Activated CD4-positive, CD25-positive, alpha-beta regulatory T cell treated with anti-CD3 and anti-CD28 coated beads, Interleukin-2, amount 50 U/mL, for 72 hours (primary cell): ENCODE measurements at regions not wholly inside any gene's neighbourhood (a gene's known extent, or its start where the extent isn't known, plus 50 kb on each side); places are given as distances from the start of the nearest gene placed in this dataset.
"Not testable (repeated sequence)": the region's sequence is repeated elsewhere in the genome, so short reads cannot be mapped to it uniquely, and the experiment has no call there.

ENCODE experiments used
- DNase-seq: peaks from one replicate; pipeline ENCODE4 v3.0.0; 2021

GRCh38 chr10:64039198-64039597 is 518.0 kb downstream of the REEP3 start:
- no peak for DNase-seq

DNA sequence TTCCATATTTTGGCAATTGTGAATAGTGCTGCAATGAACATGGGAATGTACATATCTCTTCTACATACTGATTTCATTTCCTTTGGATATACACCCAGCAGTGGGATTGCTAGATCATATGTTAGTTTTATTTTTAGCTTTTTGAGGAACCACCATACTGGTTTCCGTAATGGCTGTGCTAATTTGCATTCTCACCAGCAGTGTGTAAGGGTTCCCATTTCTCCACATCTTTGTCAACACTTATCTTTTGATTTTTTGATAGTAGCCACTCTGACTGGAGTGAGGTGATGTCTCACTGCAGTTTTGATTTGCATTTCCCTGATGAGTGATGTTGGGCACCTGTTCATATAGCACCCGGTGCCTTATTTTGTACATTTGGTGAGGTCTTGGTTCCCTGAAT is 519.6 kb downstream of the REEP3 start:
- no peak for DNase-seq

DNA sequence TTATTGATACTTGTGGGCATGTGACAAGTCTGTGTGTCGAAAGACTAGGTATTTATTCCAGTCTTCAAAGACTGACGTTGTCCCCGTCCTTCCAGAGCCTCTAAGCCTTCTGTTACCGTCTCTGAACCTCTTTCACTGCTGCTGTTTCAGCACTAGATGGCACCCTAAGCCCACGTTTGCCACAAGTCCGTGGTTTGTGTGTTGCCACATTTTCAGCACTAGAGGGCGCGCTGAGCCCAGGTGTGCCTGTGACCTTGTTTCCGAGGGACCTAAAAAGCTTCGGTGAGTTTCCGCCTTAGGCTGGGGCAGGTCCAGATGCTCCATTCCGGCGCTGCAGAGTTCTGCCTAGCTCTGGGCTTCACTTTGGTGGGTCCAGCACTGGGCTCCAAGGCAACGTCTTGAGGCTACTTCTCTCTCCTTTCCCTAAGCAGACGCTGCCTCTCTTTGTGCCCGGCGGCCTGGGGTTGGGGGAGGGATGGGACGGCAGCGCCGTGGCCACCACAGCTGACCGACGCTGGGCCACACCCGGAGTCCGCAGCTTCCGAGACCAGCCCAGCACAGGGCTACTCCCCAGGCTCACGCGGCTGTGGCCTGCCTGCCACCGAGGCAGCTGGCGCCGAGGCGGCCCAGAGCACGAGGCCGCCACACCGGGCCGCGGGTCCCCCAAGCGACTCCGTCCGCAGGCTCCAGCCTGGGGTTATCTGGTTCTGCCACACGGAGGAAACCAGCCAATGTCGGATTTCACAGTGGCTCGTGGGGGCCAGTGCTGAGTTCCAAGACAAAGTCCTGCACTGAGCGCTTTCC is 520.2 kb downstream of the REEP3 start:
- peak; percentile 74 for DNase-seq

DNA sequence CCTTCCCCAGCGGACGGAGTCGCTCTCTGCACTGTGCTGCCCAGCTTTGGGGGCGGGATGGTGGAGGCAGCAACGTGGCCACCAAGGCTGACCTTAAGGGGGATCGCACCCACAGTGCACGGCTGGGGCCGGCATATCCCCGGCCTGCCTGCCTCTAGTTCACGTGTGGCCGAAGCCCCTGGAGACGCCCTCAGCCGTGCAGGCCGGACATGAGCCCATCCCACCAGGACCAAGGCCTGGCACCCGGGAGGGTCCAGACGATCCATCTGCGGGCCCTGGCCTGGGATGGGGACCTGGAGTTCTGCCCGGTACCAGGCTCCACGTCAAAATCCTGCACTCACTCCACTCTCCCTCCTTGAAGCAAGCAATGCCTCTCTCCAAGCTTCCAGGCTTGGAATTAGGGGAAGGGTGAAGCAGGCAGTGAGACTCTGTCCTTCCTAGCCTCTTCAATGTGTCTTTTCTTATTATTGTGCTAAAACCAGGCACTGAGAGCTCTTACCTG is 520.8 kb downstream of the REEP3 start:
- DNase-seq = no peak

GRCh38 chr10:64044098-64044497 is 522.9 kb downstream of the REEP3 start:
- DNase-seq = no peak

GRCh38 chr10:64044957-64045632 is 523.9 kb downstream of the REEP3 start:
- not testable (repeated sequence) for DNase-seq

- no peak for DNase-seq
Measured at GRCh38 chr10:64054392-64054791, 533.2 kb downstream of the REEP3 start.

GRCh38 chr10:64059884-64060283 is 538.7 kb downstream of the REEP3 start:
- DNase-seq = no peak

DNA sequence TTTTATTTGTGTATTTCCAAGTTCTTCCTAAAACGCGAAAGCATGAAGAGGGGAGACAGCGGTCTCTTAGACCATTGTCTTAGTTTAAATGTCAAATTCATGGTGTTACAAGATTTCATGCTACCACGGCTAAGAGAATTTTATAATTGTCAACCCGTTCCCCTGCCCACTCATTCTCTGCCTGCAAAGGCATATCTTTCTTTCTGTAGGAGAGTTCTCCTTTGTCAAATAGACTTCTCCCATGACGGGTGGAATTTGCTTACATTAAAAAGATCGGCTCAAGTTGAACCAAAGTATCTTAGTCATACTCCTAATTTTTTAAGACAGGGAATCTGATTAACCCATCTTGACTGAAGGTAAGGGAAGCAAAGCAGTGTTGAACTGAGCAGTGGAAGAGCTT is 539.2 kb downstream of the REEP3 start:
- DNase-seq = no peak

DNA sequence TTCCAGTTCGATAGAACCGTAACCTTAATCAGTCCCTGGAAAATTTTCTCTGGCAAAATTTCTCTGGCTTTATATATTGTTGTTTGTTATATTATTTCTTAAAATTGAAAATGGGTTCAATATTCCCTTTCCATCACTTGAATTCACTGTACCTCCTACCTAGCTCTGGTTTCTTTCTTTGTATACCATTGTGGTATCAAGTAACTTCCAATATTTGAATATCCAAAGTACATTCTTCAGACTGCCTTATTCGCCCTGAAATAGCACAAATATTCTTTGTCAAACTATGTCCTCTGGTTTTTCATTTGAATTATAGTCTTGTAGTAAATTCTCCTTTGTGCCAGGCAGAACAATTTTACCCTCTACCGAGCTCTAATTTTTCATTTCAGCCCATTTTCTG is 541.6 kb downstream of the REEP3 start:
- no peak for DNase-seq

GRCh38 chr10:64067009-64067606 is 545.9 kb downstream of the REEP3 start:
- DNase-seq = no peak

GRCh38 chr10:64067859-64068258 is 546.7 kb downstream of the REEP3 start:
- no peak for DNase-seq

GRCh38 chr10:64070241-64070640 is 549.0 kb downstream of the REEP3 start:
- DNase-seq = no peak

DNA sequence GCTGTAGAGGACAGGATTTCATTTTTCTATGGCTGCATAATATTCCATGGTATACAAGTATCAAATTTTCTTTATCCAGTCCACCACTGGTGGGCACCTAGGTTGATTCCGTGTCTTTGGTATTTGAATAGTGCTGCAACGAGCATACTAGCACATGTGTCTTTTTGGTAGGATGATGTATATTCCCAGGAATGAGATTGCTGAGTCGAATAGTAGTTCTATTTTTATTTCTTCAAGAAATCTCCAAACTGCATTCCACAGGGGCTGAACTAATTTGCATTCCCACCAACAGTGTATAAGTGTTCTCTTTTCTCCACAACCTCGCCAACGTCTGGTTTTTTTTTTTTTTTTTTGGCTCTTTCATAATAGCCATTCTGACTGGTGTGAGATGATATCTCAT is 550.0 kb downstream of the REEP3 start:
- no peak for DNase-seq

- DNase-seq = no peak
Measured at GRCh38 chr10:64075604-64076003, 554.4 kb downstream of the REEP3 start.

GRCh38 chr10:64076322-64076940 is 555.2 kb downstream of the REEP3 start:
- no peak for DNase-seq

DNA sequence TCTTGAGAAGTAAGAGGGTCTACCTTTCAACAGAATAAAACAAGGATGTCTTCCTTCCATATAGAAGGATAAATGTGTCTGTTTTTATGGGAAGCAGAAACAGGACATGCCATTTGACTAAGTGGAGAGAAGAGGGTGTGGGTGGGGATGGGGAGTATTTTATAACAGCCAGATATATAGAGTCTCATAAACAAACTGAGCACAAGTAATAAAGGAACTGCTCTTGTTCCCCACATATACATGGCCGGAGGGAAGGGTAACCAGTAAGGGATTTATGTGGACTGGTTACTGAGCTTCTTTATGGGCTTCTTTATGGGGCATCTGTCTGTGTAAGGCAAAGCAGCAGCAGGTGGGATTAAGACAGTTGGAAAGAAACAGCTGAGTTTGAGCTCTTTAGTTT is 558.1 kb downstream of the REEP3 start:
- no peak for DNase-seq

- no peak for DNase-seq
Measured at GRCh38 chr10:64080071-64080470, 558.9 kb downstream of the REEP3 start.

- no peak for DNase-seq
Measured at GRCh38 chr10:64081947-64082482, 560.8 kb downstream of the REEP3 start.

GRCh38 chr10:64086083-64086767 is 565.0 kb downstream of the REEP3 start:
- no peak for DNase-seq

GRCh38 chr10:64089648-64090047 is 568.4 kb downstream of the REEP3 start:
- DNase-seq = no peak

DNA sequence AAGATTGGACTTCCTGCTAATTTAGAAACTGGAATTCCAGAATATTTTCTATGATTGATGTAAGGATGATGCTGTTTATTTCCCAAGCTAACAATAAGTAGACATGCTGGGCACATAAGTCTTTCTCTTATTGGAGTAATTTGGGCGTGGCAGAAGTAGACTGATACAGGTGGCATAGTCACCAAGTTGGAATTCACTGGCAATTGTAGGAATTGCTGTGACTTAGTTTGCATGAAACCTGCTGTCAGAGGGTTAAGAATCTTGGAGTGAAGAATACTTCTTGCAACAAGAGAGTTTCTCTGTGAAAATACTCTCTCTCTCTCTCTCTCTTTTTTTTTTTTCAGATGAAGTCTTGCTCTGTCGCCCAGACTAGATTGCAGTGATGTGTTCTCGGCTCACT is 569.7 kb downstream of the REEP3 start:
- no peak for DNase-seq

DNA sequence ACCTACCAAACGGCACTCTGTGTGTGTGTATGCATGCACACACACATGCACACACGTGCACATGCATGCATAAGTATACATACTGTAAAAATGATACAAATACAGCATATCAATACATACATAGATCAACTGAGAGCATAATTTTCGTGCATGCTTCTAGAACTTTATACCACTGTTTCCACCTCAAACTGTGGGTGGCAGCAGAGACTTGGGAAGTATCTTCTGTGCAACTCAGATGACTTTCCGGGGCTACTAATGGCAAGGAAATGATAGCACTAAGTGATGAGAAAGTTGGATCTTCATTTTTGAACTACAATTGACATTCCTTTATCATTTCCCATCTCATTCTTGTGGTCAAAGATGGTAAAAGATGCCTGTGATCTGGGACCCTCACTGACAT is 570.7 kb downstream of the REEP3 start:
- no peak for DNase-seq
